K562 (cell line): ENCODE measurements at regions not wholly inside any gene's neighbourhood (a gene's known extent, or its start where the extent isn't known, plus 50 kb on each side); places are given as distances from the start of the nearest gene placed in this dataset.
"Not testable (repeated sequence)": the region's sequence is repeated elsewhere in the genome, so short reads cannot be mapped to it uniquely, and the experiment has no call there.

Experiments
- ATAC-seq: fragments of 200-7000 bp; cut with Tn5 transposase; 3 replicates; pipeline ENCODE4 v1.9.1; 2020; ENCODE audit warnings: moderate library complexity
- BruUV-seq: library from RNA; stranded (reverse); fragments of 400-500 nt; replicated peaks from 2 replicates; lab custom pipeline; 2021; lab: Mats Ljungman, UMichigan
- CTCF ChIA-PET: fragments of 300-600 bp; formaldehyde crosslinking; extraction: SDS; loops from one replicate; lab custom pipeline; 2021; ENCODE audit warnings: low intra/inter-chr PET ratio; lab: Yijun Ruan, JAX
- POLR2A ChIA-PET: fragments of 300-600, 350-650 bp; sonication (Branson Sonifier 250); formaldehyde crosslinking; extraction: SDS; loops from one replicate; lab custom pipeline; 2021; ENCODE audit warnings: antibody characterized with exemption, inconsistent platforms; lab: Yijun Ruan, JAX
- DNase-seq, 4 experiments: peaks; one replicate each; pipeline versions ENCODE4 v3.0.0 to v3.0.0-alpha.2; 2011 to 2018; ENCODE audit warnings: low spot score in 3 of 4, mixed read lengths in 3 of 4; ENCODE audit errors: extremely low read depth in 1 of 4
- FAIRE-seq: peaks from 2 replicates; lab custom pipeline; 2011; peaks lifted over from hg19 to GRCh38; lab: Jason Lieb, UNC
- H2AFZ ChIP-seq: 2 replicates; pipeline ENCODE4 v1.6.0; 2011; ENCODE audit warnings: low read depth, low read length, control low read depth, inconsistent platforms
- H3K27ac ChIP-seq: fragments of 200-600 bp; 3 replicates; pipeline ENCODE4 v1.8.0; 2011; ENCODE audit warnings: low read depth, mild to moderate bottlenecking, control low read depth, inconsistent platforms, low read length, moderate library complexity, mixed read lengths; ENCODE audit errors: extremely low read depth
- H3K27me3 ChIP-seq, 2 experiments: fragments of 300-600 bp in 1 of 2; 2 replicates in 1 of 2; 3 replicates in 1 of 2; pipeline versions ENCODE4 v1.6.0 to v1.8.0; 2011; ENCODE audit warnings: inconsistent platforms in 2 of 2, low read length in 2 of 2, mild to moderate bottlenecking in 1 of 2, mixed read lengths in 1 of 2, moderate library complexity in 1 of 2; ENCODE audit not compliant: control insufficient read depth in 2 of 2, insufficient read depth in 2 of 2
- H3K36me3 ChIP-seq: fragments of 300-600 bp; 3 replicates; pipeline ENCODE4 v1.8.0; 2011; ENCODE audit warnings: mild to moderate bottlenecking, low read length, inconsistent platforms; ENCODE audit not compliant: control insufficient read depth, insufficient read depth
- H3K4me1 ChIP-seq, 2 experiments: fragments of 200-600 bp in 1 of 2; replicated peaks in 1 of 2; 2 replicates in 1 of 2; 3 replicates in 1 of 2; pipeline versions ENCODE4 v1.5.1 to v1.8.0; 2011; ENCODE audit warnings: inconsistent platforms in 2 of 2, low read length in 2 of 2, mild to moderate bottlenecking in 1 of 2, mixed read lengths in 1 of 2, moderate library complexity in 1 of 2; ENCODE audit not compliant: control insufficient read depth in 2 of 2, insufficient read depth in 2 of 2
- H3K4me2 ChIP-seq: 2 replicates; pipeline ENCODE4 v1.6.1; 2011; ENCODE audit warnings: low read length, control low read depth, inconsistent platforms, mixed read lengths; ENCODE audit not compliant: insufficient read depth
- H3K4me3 ChIP-seq: fragments of 200-600 bp; sonication (generic), shearing (Covaris generic); 2 replicates; pipeline ENCODE4 v1.5.1; 2016; ENCODE audit warnings: control low read depth, inconsistent platforms
- H3K79me2 ChIP-seq: fragments of 200-600 bp; 3 replicates; pipeline ENCODE4 v1.8.0; 2011; ENCODE audit warnings: low read length, inconsistent platforms; ENCODE audit not compliant: control insufficient read depth, insufficient read depth
- H3K9ac ChIP-seq, 2 experiments: 2 replicates each; pipeline versions ENCODE4 v1.6.0 to v1.6.1; 2011; ENCODE audit warnings: low read depth in 2 of 2, low read length in 2 of 2, control low read depth in 1 of 2, inconsistent platforms in 1 of 2, mild to moderate bottlenecking in 1 of 2, mixed read lengths in 1 of 2; ENCODE audit not compliant: insufficient read depth in 1 of 2
- H3K9me1 ChIP-seq: one replicate; pipeline ENCODE4 v1.6.0; 2011; ENCODE audit warnings: inconsistent platforms, mild to moderate bottlenecking, low read length, moderate library complexity; ENCODE audit not compliant: control insufficient read depth, insufficient read depth
- H3K9me3 ChIP-seq: replicated peaks from 2 replicates; pipeline ENCODE4 v1.5.1; 2011; ENCODE audit warnings: low read depth, low read length, inconsistent platforms; ENCODE audit not compliant: control insufficient read depth, insufficient read depth
- H4K20me1 ChIP-seq: replicated peaks from 2 replicates; pipeline ENCODE4 v1.6.1; 2011; ENCODE audit warnings: low read length, inconsistent platforms, mixed read lengths; ENCODE audit not compliant: control insufficient read depth, insufficient read depth
- WGBS: fragments of 100-300 bp; shearing (Covaris generic); methylation state at CpG from one replicate; pipeline ENCODE4 v1.1.6; 2016; ENCODE audit warnings: low coverage, mixed read lengths; ENCODE audit not compliant: insufficient coverage; ENCODE audit errors: missing lambda C conversion rate; 5-methylcytosine and 5-hydroxymethylcytosine counted together
- in situ Hi-C: fragments of 300-500 bp; cut with MboI; formaldehyde crosslinking; loops from 4 replicates; pipeline ENCODE4 v1.15.0; 2018; ENCODE audit warnings: inconsistent platforms, mixed read lengths
- intact Hi-C: fragments of 100-400 bp; cut with micrococcal nuclease; formaldehyde crosslinking; loops from 2 replicates; pipeline ENCODE4 v1.14.2; 2022
- TF ChIP-seq, protein P1 (sequence below), 2 experiments: fragments of 450-650 bp in 1 of 2; sonication (generic) in 1 of 2; formaldehyde crosslinking in 1 of 2; IDR thresholded peaks; 2 replicates each; pipeline versions ENCODE4 v1.7.1 to v1.9.0; 2016 to 2022; ENCODE audit warnings: inconsistent platforms in 1 of 2, mild to moderate bottlenecking in 1 of 2, missing genetic modification reagents in 1 of 2

DNA sequence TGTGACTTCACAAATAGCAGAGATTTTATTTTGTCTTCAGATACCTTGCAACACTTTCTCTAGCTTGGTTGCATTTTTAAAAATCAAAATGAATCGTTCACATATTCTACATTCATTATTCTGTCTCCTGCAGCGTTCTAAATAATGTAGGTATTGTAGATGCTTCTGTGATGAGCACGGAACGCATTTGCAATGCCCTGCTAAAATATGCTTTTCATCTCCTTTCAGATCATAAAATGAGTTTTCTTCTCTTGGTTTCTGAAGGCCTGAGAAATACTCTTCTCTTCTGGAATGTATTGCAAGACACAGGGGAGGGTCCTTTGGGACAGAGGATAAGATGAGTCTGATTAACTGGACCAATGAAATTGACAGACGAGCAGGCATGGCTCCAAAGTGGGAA is 390.7 kb downstream of the PREX1 start (continued):
- TF ChIP-seq, protein P1, sequence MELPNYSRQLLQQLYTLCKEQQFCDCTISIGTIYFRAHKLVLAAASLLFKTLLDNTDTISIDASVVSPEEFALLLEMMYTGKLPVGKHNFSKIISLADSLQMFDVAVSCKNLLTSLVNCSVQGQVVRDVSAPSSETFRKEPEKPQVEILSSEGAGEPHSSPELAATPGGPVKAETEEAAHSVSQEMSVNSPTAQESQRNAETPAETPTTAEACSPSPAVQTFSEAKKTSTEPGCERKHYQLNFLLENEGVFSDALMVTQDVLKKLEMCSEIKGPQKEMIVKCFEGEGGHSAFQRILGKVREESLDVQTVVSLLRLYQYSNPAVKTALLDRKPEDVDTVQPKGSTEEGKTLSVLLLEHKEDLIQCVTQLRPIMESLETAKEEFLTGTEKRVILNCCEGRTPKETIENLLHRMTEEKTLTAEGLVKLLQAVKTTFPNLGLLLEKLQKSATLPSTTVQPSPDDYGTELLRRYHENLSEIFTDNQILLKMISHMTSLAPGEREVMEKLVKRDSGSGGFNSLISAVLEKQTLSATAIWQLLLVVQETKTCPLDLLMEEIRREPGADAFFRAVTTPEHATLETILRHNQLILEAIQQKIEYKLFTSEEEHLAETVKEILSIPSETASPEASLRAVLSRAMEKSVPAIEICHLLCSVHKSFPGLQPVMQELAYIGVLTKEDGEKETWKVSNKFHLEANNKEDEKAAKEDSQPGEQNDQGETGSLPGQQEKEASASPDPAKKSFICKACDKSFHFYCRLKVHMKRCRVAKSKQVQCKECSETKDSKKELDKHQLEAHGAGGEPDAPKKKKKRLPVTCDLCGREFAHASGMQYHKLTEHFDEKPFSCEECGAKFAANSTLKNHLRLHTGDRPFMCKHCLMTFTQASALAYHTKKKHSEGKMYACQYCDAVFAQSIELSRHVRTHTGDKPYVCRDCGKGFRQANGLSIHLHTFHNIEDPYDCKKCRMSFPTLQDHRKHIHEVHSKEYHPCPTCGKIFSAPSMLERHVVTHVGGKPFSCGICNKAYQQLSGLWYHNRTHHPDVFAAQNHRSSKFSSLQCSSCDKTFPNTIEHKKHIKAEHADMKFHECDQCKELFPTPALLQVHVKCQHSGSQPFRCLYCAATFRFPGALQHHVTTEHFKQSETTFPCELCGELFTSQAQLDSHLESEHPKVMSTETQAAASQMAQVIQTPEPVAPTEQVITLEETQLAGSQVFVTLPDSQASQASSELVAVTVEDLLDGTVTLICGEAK (IDR thresholded peaks at IDR 0.05): no peak
- TF ChIP-seq, protein P1 (CRISPR knock-in tag; IDR thresholded peaks at IDR 0.05): no peak

DNA sequence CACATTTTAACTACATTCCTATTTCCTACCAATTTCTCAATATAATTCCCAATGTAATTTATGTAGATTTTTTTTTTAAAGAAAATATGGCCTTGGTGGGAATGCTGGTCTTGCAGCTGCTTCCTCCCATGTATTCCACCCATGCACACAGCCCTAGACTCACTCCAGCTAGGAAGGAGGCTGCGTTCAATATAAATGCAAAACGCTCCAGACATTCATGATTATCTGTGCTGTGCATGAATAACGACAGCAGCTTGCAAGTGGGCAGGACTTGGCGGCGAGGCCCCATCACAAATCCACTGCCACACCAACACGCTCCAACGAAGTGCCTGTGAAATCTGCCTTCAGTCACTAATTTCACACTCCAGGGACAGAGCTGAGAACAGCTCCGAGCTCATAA is 391.2 kb downstream of the PREX1 start:
- FAIRE-seq, H3K9ac ChIP-seq, BruUV-seq, H3K4me3 ChIP-seq, intact Hi-C loops, in situ Hi-C loops, H3K4me1 ChIP-seq, DNase-seq, H3K9me1 ChIP-seq, H3K27ac ChIP-seq, ATAC-seq, H2AFZ ChIP-seq, H3K79me2 ChIP-seq, H3K36me3 ChIP-seq, CTCF ChIA-PET, H4K20me1 ChIP-seq, H3K9me3 ChIP-seq, H3K27me3 ChIP-seq, H3K4me2 ChIP-seq: not testable (repeated sequence)
- 0% methylated on average over 5 of the region's 8 CpGs for WGBS
- POLR2A ChIA-PET: interaction anchor here (0.6 kb wide), 1 partner anchor 1633 kb away, joined by 3 read pairs; no protein-coding TSS in a partner anchor
